ENCODE measurements at regions not wholly inside any gene's neighbourhood (a gene's known extent, or its start where the extent isn't known, plus 50 kb on each side); places are given as distances from the start of the nearest gene placed in this dataset.
A peak's percentile ranks its signal among the peaks of the same experiment; 100 is the strongest.

DNA sequence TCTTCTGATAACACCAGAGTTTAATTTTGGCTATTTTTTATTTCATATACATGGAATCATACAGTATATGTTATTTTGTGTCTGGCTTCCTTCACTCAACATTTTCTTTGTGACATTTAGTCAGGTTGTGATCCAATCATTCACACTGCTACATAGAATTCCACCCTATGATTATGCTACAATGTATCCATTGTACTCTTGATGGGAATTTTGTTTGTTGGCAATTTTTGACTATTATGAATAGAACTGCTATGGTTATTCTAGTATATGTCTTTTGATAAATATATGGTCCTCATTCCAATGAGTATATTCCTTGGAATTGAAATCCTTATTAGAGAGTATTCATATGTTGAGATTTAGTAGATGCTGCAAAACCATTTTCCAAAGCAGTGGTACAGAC lies 936.4 kb upstream of the CHAC2 start:
- DNase-seq, result no peak

DNA sequence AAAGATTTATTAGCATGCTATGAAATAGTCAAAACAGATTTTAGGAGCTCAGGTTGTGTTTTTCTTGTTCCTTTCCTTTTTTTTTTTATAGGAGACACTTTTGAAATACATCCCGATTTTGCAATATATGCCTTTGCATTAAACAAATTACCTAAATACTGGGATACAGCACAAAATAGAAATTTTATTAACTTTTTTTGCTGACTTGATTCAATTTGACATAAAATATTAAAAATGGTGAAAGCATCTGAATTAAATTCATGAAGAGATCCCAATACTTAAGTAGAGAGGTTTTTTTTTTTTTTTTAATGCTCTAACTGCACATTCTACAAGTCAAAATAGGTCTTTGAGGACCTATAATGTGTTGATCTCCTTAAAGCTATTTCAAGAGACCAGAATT lies 939.5 kb upstream of the CHAC2 start:
- DNase-seq, result no peak

DNA sequence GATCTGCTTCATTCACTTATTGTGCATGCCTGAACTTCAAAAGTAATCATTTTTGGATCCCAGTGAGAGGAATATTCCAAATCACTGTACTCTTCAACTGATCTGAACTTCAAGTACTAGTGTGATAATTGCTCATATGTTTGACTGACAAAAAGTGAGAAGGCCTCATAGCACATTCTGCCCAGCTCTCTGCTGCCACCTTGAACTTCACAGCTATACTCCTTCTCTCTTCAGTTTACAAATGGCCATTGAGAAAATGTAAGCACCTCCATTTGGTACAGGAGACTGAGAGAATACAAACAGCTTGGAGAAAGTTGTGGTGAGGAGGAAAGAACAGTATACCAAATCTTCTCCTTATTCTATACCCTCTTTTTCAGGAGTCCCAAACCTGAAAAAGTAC lies 946.0 kb upstream of the CHAC2 start:
- DNase-seq, result peak; percentile 12

DNA sequence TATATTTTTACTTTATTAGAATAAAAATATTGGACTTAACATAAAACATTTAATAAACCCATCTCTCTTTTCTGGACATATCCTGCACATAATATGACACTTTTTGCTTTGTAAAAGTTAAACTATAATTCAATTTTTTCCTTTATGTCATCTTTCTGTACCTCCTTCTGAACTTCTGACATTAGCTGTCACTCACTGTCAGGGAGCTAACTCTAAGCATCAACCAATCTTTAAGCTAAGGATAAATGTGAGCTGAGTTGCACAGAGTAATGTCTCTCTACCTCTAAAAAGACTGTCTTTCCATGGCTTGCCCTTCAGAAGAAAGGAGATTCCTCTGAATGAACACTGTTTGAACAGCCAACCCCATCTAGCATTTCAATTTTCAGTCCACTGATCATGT lies 948.6 kb upstream of the CHAC2 start:
- no peak for DNase-seq

DNA sequence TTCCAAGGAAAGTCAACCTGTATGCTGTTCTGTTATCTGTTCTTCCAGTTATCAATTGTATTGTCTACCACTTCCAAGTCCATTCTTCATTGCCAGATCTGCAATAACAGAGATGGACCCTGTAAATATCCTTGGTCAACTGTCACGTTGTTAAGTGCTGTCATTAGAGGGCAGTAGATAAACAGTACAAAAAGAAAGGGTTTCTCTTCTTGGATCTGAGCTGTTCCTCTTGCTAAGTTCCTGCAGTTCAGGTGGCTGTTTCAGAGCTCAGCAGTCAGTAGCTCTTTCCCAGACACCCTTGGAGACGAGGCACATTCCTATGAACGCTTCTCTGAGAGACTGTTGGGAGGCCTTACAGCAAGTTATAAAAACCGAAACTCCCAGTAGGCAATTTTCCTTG lies 957.1 kb upstream of the CHAC2 start:
- DNase-seq, result peak; percentile 38

DNA sequence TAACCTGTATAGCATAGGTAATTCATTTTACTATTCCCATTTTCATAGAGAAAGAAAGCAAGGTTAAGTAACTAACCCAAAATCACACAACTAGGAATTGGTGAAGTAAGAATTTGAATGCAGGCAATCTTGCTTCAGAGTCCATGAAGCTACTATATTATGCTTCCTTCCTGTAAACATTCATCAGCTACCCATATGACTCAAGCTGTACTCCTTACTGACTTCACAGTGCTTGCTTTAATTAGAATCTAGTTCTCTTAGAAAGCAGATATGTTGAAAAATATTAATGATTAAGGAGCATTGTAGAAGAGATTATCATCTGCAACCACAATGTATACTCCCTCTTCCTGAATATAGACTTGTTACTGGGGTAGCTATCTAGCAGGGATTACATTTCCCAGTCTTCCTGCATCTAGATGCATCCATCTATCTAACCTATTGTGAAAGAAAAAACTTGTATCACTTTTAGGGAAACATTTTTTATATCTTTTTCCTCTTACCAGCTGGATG lies 961.6 kb upstream of the CHAC2 start:
- no peak for DNase-seq

DNA sequence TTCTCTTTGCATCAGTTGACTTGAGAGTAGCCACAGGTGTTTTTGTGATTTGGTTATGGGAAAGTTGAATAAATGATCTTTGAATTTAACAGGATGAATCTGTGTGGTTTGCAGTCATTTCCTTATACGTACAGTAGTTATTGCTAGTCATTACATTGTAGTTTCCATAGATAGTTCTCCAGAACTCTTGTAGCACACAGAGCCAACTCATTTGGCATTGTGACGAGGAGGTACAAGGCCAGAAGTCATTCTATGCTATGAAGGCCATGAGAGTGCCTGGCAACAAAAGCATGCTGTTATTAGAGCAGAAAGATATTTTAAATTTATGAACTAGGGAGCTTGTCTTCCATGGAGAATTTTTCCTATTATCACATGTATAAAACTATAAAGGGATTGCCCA lies 973.0 kb upstream of the CHAC2 start:
- DNase-seq, result no peak

DNA sequence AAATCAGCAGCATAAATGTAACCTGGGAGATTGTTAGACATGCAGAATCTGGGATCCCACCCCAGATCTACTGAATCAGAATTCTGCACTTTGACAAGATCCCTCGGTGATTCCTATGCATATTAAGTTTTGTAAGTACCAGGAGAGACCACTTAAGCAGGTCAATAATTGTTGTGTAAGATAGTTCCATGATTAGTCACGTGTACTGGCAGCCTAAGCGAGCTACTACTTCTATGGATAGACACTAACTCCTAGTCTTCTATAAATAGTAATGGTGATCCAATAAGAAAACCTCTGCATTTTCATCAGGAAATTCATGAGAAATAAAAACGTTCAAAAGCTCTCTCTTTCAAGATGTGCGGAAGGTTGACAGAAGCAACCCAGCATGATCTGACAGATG lies 988.2 kb upstream of the CHAC2 start:
- peak; percentile 18 for DNase-seq

DNA sequence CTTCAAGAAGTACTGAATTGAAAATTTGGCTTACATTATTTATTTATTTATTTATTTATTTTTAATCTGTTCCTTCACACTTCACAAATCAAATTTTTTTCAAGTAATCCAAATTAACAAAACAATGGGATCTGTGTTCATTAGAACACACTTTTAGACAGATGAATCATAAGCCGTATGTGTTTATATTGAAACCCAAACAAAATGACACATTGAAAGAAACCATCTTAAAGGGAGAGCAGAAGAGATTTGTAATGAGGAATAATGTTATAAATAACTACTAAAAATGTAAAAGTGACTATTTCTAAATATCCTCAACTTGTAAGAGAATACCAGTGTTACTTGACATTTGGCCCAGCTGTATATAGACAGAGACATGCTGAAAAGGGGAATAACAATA lies 991.0 kb upstream of the CHAC2 start:
- no peak for DNase-seq

DNA sequence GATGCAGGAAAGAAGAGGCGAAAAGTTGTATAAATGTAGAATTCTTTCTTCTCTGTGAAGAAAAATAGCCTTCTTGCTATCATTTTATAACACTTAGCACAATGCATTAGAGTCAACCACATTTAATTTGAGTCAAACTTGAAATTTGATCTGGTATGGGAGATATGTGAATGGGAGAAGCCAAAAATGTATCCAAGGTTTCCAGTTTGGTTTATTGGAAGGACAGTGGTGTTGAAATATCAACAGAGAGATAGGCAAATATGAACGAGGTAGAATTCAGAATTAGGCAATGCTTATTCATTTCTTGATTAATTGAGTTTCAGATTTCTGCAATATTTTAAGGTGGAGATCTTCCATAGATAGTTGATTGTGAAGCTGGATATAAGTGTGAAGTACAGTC lies 991.9 kb upstream of the CHAC2 start:
- no peak for DNase-seq

DNA sequence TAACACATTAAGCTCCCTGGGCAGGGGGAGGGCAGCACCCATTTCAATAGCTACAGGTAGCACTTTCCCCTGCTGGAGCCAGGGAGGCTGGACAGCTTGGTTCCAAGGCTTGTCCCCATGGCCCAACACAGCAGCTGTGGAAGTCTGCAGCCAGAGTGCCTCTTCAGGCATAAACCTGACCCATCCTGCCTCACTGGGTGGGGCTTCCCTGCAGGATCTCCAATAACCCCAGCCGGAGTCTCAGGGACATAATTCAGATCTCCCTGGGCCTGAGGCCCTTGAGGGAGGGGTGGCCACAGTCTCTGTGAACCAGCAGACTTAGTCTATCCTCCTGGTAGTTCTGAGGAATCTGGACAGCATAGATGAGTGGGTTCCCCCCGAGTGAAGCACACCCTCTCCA lies 1001.9 kb upstream of the CHAC2 start:
- DNase-seq, result no peak

DNA sequence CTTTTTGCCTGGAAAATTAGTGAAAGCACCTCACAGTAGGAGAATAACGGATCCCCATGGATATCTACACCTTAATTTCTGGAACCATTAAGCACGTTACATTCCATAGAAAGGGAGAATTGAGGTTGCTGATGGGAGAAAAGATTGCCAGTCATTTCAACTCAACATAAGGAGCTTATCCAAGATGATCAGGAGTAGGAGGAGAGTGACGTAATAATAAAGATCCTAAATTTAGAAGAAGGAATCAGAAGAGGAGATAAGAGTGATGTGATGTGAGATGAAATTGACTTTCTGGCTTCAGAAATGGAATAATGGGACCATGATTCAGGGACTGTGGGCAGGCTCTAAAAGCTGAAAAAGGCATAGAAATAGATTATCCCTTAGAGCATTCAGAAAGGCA lies 1017.8 kb upstream of the CHAC2 start:
- no peak for DNase-seq

DNA sequence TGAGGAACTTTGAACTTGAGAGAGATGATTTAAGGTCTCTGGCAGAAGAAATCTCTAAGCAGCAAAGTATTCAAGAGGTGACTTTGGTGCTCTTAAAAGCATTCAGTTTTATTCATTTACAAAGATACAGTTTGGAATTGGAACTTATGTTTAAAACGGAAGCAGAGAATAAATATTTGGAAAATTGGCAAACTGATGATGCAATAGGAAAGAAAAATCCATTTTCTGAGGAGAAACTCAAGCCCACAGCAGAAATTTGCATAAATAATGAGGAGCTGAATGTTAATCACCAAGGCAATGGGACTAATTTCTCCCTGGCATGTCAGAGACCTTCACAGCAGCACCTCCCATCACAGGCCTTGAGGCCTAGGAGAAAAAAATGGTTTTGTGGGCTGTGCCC lies 1022.5 kb upstream of the CHAC2 start:
- DNase-seq, result no peak

DNA sequence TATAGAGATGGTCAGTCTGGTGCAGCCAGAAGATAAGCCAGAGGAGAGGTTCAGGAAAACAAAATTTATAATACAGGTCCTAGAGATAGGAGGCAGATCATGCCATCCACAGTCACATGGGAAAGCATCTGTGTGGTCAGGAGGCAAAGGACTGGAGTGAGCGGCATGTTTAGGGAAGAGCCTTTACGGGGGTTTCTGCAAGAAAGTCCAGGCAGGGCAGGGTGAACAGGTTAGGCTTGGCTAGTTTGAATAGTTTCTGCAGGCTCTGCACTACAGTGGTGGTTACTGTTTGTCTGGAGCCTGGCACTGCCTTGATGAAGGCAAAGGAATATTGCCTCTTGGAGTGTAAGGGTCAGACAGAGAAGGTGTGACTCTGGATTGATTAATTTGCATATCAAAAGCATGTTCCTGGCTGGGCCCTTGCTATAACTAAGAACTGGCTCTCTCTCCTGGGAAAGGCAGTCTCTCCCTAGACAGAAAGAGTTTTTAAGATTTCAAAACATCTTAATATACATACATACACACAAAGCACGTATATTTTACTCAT lies 1034.7 kb upstream of the CHAC2 start:
- DNase-seq, result no peak

DNA sequence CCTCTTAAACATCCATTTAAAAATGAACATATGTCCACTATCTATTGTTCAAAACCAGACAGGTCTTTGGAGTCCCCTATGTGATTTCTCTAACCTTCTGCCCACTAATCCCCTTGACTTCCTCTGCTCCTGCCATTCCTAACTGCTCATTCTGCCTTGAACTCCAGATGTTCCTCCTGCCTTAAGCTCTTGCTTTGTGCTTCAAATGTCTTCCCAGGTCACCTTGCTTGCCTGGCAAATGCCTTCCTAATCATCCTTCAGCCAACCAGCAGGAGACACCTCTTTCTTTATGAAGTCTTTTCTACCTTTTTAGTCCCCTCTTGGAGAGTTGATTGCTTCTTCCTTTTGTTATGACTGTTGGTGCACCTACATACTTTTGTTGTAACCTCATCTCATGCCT lies 1043.0 kb upstream of the CHAC2 start:
- DNase-seq, result no peak

DNA sequence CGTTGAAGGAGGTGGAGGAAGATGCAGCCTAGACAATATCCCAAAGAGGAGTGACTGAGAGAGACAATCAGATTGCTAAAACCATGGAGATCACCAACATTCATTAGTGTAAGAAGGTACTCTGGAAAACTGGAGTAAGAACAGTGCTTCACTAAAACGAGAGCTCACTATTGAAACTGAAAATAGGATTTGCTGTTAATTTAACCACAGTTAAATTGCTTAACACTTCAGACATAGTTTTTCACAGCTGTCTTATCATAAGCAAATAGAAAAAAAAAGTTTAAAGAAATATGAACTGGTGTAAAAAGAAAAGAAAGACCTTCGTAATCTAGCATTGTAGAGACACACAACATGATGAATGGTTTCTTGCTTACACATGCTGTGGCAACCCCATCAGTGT lies 1049.8 kb upstream of the CHAC2 start:
- no peak for DNase-seq

DNA sequence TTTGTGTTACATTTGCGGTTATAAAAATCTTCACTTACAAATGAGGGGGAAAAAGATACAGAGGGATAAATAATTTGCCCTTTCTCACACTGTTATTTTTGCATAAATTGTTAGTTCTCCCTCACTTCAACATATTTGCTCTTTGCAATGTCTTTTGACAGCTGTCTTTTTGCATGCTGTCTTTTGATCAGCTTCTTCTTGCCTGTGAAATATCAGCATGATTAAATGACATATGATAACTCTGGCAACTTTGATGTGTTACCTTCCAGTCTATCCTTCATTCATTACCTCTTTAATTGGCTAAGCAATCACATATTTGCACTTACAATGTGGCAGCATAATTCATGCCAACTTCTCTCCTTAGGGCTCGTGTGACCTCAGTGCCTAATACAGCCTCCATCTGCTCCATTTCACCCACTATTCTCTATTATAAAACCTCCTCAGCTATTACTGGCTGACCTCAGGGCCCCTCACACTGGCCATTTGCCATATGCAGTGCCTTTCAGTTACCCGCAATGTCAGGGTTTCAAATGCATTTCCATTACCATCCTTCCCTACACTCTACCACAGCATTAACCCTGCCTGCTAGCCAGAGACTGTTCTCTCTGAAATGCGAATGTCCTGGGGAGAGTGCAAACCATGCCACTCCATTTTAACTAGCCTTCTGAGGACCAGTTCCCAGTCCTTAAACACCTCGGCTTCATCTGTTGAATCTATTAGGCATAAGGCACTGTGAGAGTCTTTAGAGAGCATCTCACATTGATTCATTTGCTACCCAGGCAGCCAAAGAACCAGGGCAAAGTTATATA lies 1056.6 kb upstream of the CHAC2 start:
- no peak for DNase-seq

DNA sequence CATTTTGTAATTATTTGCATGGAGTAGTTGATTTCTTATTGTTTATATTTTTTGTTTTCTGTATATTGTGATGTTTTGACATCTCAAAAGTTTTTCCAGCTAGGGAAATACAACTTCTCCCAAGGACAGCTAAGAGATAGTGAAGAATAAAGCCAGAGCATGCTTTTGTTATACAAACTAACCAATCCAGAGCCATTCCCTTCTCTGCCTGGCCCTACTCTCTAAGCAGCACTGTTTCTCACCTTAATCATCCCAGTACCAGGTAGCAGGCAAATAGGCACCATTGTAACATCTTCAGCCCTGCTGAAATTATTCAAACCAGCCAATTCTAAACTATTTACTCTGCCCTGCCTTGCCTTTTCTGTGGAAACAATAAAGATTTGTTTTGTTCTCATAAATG lies 1063.4 kb upstream of the CHAC2 start:
- DNase-seq, result no peak

DNA sequence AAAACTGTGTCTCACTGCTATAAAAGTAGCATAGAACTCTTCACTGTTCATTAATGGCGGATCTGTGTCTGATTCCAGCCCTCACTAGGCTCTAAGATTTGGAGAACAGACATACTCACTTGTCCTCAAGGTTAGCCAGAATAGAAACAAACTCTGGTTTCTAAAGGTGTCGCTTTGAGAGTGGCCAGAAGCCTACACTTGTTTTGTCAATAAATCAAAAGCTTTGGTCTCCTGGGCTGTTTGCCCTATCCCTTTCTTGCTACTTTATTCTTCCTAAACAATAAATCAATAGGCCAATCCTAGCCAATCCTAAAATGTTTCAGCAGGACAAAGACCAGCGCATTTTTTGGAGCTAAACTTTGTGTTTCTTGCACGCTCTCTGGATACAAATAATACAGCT lies 1064.6 kb upstream of the CHAC2 start:
- DNase-seq, result no peak

DNA sequence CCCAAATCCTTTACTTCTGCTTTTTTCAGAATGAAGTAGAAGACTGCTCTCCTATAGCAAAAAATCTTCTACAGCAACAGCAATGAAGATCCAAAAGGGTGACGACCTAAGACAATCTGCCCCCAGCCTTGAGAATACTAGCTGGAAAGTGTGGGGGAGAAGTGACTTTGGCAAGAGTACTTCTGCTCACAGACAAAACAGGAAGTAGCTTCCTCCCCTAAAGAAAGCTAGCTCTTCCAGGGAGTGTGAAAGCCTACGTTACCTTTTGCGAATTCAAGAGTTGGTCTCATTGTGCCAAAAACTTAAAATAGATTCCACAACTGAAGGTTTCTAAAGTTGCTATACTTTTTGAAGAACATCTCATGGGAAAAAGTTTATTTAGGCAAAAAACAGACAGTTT lies 1069.2 kb upstream of the CHAC2 start:
- DNase-seq, result no peak

DNA sequence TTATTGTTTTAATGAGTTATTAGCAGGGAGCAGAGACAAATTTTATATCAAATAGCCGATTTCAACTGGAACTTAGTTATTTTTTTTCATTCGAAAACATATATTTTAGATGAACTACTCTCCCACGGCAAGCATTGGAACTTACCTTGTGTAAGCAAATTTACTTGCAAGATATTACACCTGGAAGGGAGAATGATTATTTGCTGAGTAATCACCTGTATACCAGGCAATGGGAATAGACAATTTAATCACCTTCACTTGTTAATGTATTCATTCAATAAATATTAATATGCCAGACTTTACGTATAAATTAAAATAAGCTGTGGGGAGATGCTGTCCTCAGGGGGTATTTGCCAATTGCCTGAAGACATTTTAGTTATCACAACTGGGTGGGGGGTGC lies 1069.9 kb upstream of the CHAC2 start:
- no peak for DNase-seq

DNA sequence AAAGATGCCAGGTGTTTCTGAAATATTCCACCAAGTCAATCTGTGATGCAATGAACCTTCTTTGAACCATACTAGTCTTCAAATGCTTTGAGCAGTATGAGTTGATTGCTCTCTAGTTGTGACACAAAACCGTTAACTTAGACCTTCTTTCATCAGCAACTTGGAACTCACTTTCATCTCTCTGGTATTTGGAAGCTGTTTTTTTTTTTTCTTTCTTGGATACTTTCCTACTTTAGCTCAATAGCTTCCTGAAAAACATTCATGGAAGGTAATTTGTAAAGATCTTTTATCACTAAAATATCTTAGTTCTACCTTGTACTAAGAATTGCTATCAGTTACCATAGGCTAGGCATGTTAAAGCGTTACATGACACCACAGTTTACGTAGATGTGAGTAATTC lies 1071.9 kb upstream of the CHAC2 start:
- DNase-seq, result peak; percentile 17

DNA sequence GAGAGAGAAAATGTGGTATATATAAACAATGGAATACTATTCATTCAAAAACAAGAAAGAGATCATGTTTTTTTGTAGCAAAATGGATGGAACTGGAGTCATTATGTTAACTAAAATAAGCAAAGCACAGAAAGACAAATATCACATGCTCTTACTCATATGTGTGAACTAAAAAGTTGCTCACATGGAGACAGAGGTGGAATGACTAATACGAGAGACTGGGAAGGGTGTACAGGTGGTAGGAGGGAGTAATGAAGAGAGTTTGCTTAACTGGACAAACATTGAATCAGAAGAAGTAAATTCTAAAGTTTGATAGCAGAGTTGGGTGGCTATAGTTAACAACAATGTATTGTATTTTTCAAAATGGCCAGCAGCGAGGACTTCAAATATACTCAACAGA lies 1080.7 kb upstream of the CHAC2 start:
- no peak for DNase-seq

DNA sequence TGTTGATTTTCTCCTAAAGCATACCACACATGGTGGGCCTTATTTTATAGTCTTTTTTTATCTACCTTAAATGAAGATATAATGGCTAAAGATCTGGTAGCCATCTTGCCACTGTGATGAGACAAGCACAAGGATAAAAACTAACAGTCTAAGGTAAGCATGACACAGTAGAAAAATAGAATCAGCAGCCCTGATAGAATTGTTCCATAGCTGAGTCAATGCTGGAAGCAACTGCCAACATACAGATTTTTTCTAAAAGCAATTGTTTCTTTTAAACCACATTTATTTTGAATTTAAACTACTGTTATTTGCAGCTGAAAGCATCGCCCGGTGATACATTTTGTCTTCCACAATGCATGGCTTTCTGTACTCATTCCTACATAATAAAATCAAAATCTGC lies 1091.5 kb upstream of the CHAC2 start:
- peak; percentile 43 for DNase-seq

DNA sequence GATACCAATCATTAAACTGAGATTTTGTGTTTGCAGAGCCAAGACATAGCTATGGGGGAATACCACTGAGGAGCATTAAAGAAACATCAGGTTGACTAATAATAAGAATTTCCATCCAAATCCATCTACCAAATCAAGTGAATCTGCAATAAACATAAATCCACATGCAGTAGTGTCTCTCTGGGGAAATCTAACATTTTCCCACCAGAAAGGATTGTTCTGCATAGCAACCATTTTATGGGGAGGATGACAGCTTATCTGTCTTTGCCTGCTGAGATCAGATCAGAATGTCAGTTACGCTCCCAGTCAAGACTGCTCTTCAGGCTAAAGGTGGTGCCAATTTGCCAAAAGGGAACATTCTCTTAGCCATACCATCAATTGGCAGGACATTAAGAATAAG lies 1098.9 kb upstream of the CHAC2 start:
- no peak for DNase-seq
